Suppressor macrophage (primary cell): ENCODE measurements at regions not wholly inside any gene's neighbourhood (a gene's known extent, or its start where the extent isn't known, plus 50 kb on each side); places are given as distances from the start of the nearest gene placed in this dataset.
"Not testable (repeated sequence)": the region's sequence is repeated elsewhere in the genome, so short reads cannot be mapped to it uniquely, and the experiment has no call there.

Source experiments
- DNase-seq, 4 experiments: peaks; one replicate each; pipeline ENCODE4 v3.0.0-alpha.2; 2020 to 2022

- not testable (repeated sequence) for DNase-seq
Measured at GRCh38 chr6:112887424-112887823, 540.3 kb downstream of the RFPL4B start.

- no peak for DNase-seq
Measured at GRCh38 chr6:112899541-112899940, 552.4 kb downstream of the RFPL4B start.

GRCh38 chr6:112903361-112903760, 556.2 kb downstream of the RFPL4B start:
- no peak for DNase-seq

GRCh38 chr6:112906726-112907125, 559.6 kb downstream of the RFPL4B start:
- DNase-seq, result no peak

- no peak for DNase-seq
Measured at GRCh38 chr6:112909781-112910180, 562.7 kb downstream of the RFPL4B start.

GRCh38 chr6:112910256-112910655, 563.1 kb downstream of the RFPL4B start:
- no peak for DNase-seq

GRCh38 chr6:112911959-112912358, 564.8 kb downstream of the RFPL4B start:
- no peak for DNase-seq

GRCh38 chr6:112912416-112913101, 565.4 kb downstream of the RFPL4B start:
- DNase-seq, result no peak

GRCh38 chr6:112919744-112920143, 572.6 kb downstream of the RFPL4B start:
- DNase-seq, result not testable (repeated sequence)

GRCh38 chr6:112920994-112921393, 573.9 kb downstream of the RFPL4B start:
- no peak for DNase-seq

- DNase-seq, result no peak
Measured at GRCh38 chr6:112923940-112924587, 576.9 kb downstream of the RFPL4B start.

- DNase-seq, result no peak
Measured at GRCh38 chr6:112925702-112926101, 578.6 kb downstream of the RFPL4B start.

- DNase-seq, result no peak
Measured at GRCh38 chr6:112927641-112928320, 580.7 kb downstream of the RFPL4B start.

- no peak for DNase-seq
Measured at GRCh38 chr6:112929641-112930040, 582.5 kb downstream of the RFPL4B start.

- DNase-seq, result no peak
Measured at GRCh38 chr6:112931832-112932231, 584.7 kb downstream of the RFPL4B start.

GRCh38 chr6:112933947-112934346, 586.8 kb downstream of the RFPL4B start:
- DNase-seq, result no peak

GRCh38 chr6:112934433-112935327, 587.5 kb downstream of the RFPL4B start:
- peak in 1 of 4 experiments; percentile 7 for DNase-seq

- DNase-seq, result no peak
Measured at GRCh38 chr6:112935402-112936078, 588.4 kb downstream of the RFPL4B start.

GRCh38 chr6:112936079-112936472, 588.9 kb downstream of the RFPL4B start:
- no peak for DNase-seq

- no peak for DNase-seq
Measured at GRCh38 chr6:112936504-112936903, 589.4 kb downstream of the RFPL4B start.

- not testable (repeated sequence) for DNase-seq
Measured at GRCh38 chr6:112937690-112938089, 590.6 kb downstream of the RFPL4B start.

- DNase-seq, result no peak
Measured at GRCh38 chr6:112938650-112939049, 591.5 kb downstream of the RFPL4B start.
